ENCODE measurements at regions not wholly inside any gene's neighbourhood (a gene's known extent, or its start where the extent isn't known, plus 50 kb on each side); places are given as distances from the start of the nearest gene placed in this dataset.

GRCh38 chr16:14017886-14018285 is 53.2 kb upstream of the MRTFB start:
- Histone ChIP-seq H3K27me3 (no peaks in the 10 kb centered on the region), H3K4me1 (peaks cover 36% of the 10 kb centered on the region), H3K4me3 (no peak overlapping the region), H3K36me3 (replicated peaks in 1 of 2; ENCODE audit: insufficient read depth in 1 of 2, low read depth in 2 of 2) (no peaks in the 10 kb centered on the region), H3K27ac (no peak overlapping the region), H3K9me3 (no peaks in the 10 kb centered on the region)
- ATAC-seq (no peak), DNase-seq (no peak)
- TF ChIP-seq CTCF (IDR thresholded peaks at IDR 0.05): no peak
- TF ChIP-seq POLR2A (IDR thresholded peaks at IDR 0.05): no peak
- 70 to 81% methylated on average over 2 of the region's 2 CpGs for WGBS, 2 donors
- intact Hi-C loops (cut with DNase I): no loop called here

GRCh38 chr16:14018851-14019250 is 52.3 kb upstream of the MRTFB start:
- H3K27me3 ChIP-seq: no peaks in the 10 kb centered on the region
- H3K27ac ChIP-seq: no peak overlapping the region

GRCh38 chr16:14020141-14020540 is 51.0 kb upstream of the MRTFB start:
- no peak overlapping the region for H3K4me3 ChIP-seq
- WGBS, 2 donors: 54 to 59% methylated on average over 2 of the region's 2 CpGs
- H3K9me3 ChIP-seq: no peaks in the 10 kb centered on the region
- TF ChIP-seq CTCF (IDR thresholded peaks at IDR 0.05) (no peak), POLR2A (IDR thresholded peaks at IDR 0.05) (no peak)
- no peaks in the 10 kb centered on the region for H3K27me3 ChIP-seq
- H3K4me1 ChIP-seq: peaks cover 17% of the 10 kb centered on the region
- DNase-seq (no peak), ATAC-seq (no peak)
- intact Hi-C loops (cut with DNase I): no loop called here
- H3K36me3 ChIP-seq (replicated peaks in 1 of 2; ENCODE audit: insufficient read depth in 1 of 2, low read depth in 2 of 2): no peaks in the 10 kb centered on the region
- H3K27ac ChIP-seq: no peak overlapping the region

More at GRCh38 chr16:14018851-14019250, 52.3 kb upstream of the MRTFB start:
- Histone ChIP-seq H3K9me3 (no peaks in the 10 kb centered on the region), H3K4me3 (no peak overlapping the region), H3K4me1 (peaks cover 26% of the 10 kb centered on the region), H3K36me3 (replicated peaks in 1 of 2; ENCODE audit: insufficient read depth in 1 of 2, low read depth in 2 of 2) (no peaks in the 10 kb centered on the region)
- DNase-seq (no peak), ATAC-seq (no peak)
- intact Hi-C loops (cut with DNase I): no loop called here
- TF ChIP-seq CTCF (IDR thresholded peaks at IDR 0.05) (no peak), POLR2A (IDR thresholded peaks at IDR 0.05) (no peak)
- WGBS, 2 donors: 90 to 93% methylated on average over 4 of the region's 4 CpGs
